Mammary epithelial cell (primary cell): ENCODE measurements at regions not wholly inside any gene's neighbourhood (a gene's known extent, or its start where the extent isn't known, plus 50 kb on each side); places are given as distances from the start of the nearest gene placed in this dataset.

Source experiments
- CTCF ChIP-seq, 2 donors: IDR thresholded peaks in 1 of 2; conservative IDR thresholded peaks in 1 of 2; 2 replicates each; pipeline ENCODE4 v1.5.1; 2011 to 2012; ENCODE audit warnings: inconsistent platforms in 2 of 2, low read length in 2 of 2, mild to moderate bottlenecking in 2 of 2, control low read depth in 1 of 2, low read depth in 1 of 2; ENCODE audit not compliant: insufficient read depth in 1 of 2; ENCODE audit errors: extremely low read depth in 1 of 2
- EZH2 ChIP-seq: IDR thresholded peaks from 2 replicates; pipeline ENCODE4 v1.6.1; 2012; ENCODE audit warnings: low read length, inconsistent platforms, borderline replicate concordance

DNA sequence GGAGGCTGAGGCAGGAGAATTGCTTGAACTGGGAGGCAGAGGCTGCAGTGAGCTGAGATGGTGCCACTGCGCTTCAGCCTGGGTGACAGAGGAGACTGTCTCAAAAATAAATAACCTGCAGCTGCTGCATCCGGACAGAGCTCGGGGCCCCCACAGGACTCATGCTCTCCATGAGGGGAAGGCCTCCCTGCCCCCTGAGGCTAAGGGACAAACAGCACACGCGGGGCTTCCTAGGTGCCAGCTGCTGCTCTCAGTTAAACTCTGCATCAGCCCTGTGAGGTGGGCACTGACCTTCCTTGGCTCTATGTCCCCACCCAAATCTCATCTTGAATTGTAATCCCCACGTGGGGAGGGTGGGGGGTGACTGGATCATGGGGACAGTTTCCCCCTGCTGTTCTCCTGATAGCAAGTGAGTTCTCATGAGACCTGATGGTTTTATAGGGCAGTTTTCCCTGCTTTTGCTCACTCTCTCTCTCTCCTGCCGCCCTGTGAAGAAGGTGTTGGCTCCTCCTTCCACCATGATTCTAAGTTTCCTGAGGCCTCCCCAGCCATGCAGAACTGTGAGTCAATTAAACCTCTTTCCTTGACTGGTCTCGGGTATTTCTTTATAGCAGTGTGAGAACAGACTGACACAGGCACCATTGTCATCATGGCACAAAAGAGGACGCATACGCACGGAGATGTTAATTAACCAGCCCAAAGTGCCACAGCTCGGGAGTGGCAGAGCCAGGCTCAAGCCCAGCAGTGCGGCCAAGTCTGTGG is 49.9 kb upstream of the TAF1B start:
- TF ChIP-seq CTCF (conservative IDR thresholded peaks at IDR 0.05 in 1 of 2, IDR thresholded peaks at IDR 0.05 in 1 of 2; ENCODE audit: extremely low read depth in 1 of 2, insufficient read depth in 1 of 2, low read depth in 1 of 2, low read length in 2 of 2) = no peak
- TF ChIP-seq EZH2 = no peak
